Stimulated activated effector memory CD8-positive, alpha-beta T cell treated with anti-CD3 and anti-CD28 coated beads, Interleukin-12 subunit alpha, Interleukin-12 subunit beta, amount 100 ng/mL, for 72 hours (primary cell): ENCODE measurements at regions not wholly inside any gene's neighbourhood (a gene's known extent, or its start where the extent isn't known, plus 50 kb on each side); places are given as distances from the start of the nearest gene placed in this dataset.

Experiments
- ATAC-seq: fragments of 150-1000 bp; cut with Tn5 transposase; 2 replicates; pipeline ENCODE4 v1.10.0; 2021
- DNase-seq, 2 donors: peaks; one replicate each; pipeline ENCODE4 v3.0.0; 2021 to 2022; ENCODE audit warnings: low spot score in 2 of 2
- H3K27ac Mint-ChIP-seq: one replicate; pipeline ENCODE4 v1.8.0; 2022; ENCODE audit warnings: mild to moderate bottlenecking, mixed read lengths
- H3K36me3 Mint-ChIP-seq: one replicate; pipeline ENCODE4 v1.8.0; 2022; ENCODE audit warnings: mild to moderate bottlenecking, mixed read lengths
- H3K4me1 Mint-ChIP-seq: one replicate; pipeline ENCODE4 v1.8.0; 2022; ENCODE audit warnings: mixed read lengths
- H3K4me3 Mint-ChIP-seq: one replicate; pipeline ENCODE4 v1.8.0; 2022; ENCODE audit warnings: mild to moderate bottlenecking, mixed read lengths
- H3K9me3 Mint-ChIP-seq: one replicate; pipeline ENCODE4 v1.8.0; 2022; ENCODE audit warnings: mixed read lengths

GRCh38 chr6:85705220-85705619, 62.5 kb upstream of the SYNCRIP start:
- ATAC-seq (no peak), DNase-seq (no peak)
- Mint-ChIP-seq H3K27ac (no peak overlapping the region), H3K4me1 (no peaks in the 10 kb centered on the region), H3K36me3 (no peaks in the 10 kb centered on the region), H3K4me3 (no peak overlapping the region), H3K9me3 (no peaks in the 10 kb centered on the region)

DNA sequence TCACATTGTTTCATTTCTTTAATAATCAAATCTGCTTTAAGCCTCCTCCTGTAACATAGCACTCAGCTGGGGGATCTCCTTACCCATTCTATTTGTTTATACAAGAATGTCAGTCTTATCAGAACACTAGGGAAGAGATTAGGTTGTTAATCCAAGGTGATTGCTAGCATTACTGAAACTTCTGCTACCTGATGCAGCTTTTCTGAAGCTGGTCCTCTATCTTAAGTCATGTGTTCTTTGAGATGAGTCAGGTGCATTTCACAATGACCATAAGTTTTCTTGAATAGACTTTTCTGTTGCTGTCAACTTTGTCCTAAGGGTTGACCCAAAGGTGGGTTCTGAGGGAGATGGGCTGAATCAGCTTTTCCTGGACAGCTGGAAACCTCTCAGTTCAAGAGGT, 60.7 kb upstream of the SYNCRIP start:
- Mint-ChIP-seq H3K9me3 (no peaks in the 10 kb centered on the region), H3K4me3 (no peak overlapping the region), H3K4me1 (no peaks in the 10 kb centered on the region), H3K36me3 (no peaks in the 10 kb centered on the region), H3K27ac (no peak overlapping the region)
- DNase-seq (no peak), ATAC-seq (no peak)
